ENCODE measurements at regions not wholly inside any gene's neighbourhood (a gene's known extent, or its start where the extent isn't known, plus 50 kb on each side); places are given as distances from the start of the nearest gene placed in this dataset.

DNA sequence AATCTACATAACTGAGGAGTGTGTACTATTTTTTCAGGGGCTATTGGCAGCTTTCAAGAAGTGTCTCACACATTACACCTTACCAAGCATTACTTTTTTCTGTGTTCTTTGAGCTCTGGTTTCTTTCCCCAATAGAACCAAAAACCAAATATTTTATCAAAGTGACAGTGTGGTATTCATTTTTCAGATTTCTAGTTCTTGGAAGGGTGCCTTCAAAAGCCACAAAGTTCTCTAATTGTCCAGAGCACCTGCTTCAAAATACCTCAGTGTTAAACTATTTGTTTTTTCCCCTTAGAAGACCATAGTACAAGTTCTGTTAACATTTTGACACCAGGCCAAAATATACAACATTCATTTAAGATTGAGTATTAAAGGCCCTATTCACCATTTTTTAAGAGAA is 515.7 kb downstream of the ETNK1 start:
- no peak for TF ChIP-seq CTCF (optimal IDR thresholded peaks at IDR 0.05 in 1 of 3, IDR thresholded peaks at IDR 0.05 in 1 of 3, conservative IDR thresholded peaks at IDR 0.05 in 1 of 3; ENCODE audit: extremely low read depth in 1 of 3, insufficient read depth in 2 of 3, low read length in 3 of 3)
- TF ChIP-seq EZH2 (IDR thresholded peaks at IDR 0.05; ENCODE audit: low read length) = no peak

All from keratinocyte (primary cell).